ENCODE measurements at regions not wholly inside any gene's neighbourhood (a gene's known extent, or its start where the extent isn't known, plus 50 kb on each side); places are given as distances from the start of the nearest gene placed in this dataset.

- no peak for TF ChIP-seq CTCF (IDR thresholded peaks at IDR 0.05)
- 39 to 55% methylated on average over 3 of the region's 3 CpGs for WGBS, 2 donors
Measured at GRCh38 chr21:31599013-31599412, 60.5 kb upstream of the SOD1 start.

GRCh38 chr21:31597683-31598082 is 61.8 kb upstream of the SOD1 start:
- DNase-seq = no peak
- 70 to 72% methylated on average over 14 of the region's 14 CpGs for WGBS, 2 donors
- no peaks in the 10 kb centered on the region for H3K27me3 ChIP-seq
- ATAC-seq = no peak
- no peak overlapping the region for H3K4me3 ChIP-seq
- no peak overlapping the region for H3K27ac ChIP-seq
- no peak for TF ChIP-seq CTCF (IDR thresholded peaks at IDR 0.05)
- no peaks in the 10 kb centered on the region for H3K9me3 ChIP-seq
- FAIRE-seq = no peak
- H3K4me1 ChIP-seq = no peaks in the 10 kb centered on the region
- intact Hi-C loops (cut with DNase I) = no loop called here
- no peaks in the 10 kb centered on the region for H3K36me3 ChIP-seq

More at GRCh38 chr21:31599013-31599412, 60.5 kb upstream of the SOD1 start:
- Histone ChIP-seq H3K4me3 (no peak overlapping the region), H3K27me3 (no peaks in the 10 kb centered on the region), H3K4me1 (no peaks in the 10 kb centered on the region), H3K36me3 (no peaks in the 10 kb centered on the region), H3K27ac (no peak overlapping the region), H3K9me3 (no peaks in the 10 kb centered on the region)
- no peak for ATAC-seq
- no peak for DNase-seq
- no peak for FAIRE-seq
- intact Hi-C loops (cut with DNase I) = no loop called here

- DNase-seq (no peak), ATAC-seq (no peak), FAIRE-seq (no peak)
- Histone ChIP-seq H3K9me3 (no peaks in the 10 kb centered on the region), H3K4me3 (no peak overlapping the region), H3K27me3 (no peaks in the 10 kb centered on the region), H3K36me3 (no peaks in the 10 kb centered on the region), H3K27ac (no peak overlapping the region), H3K4me1 (no peaks in the 10 kb centered on the region)
- TF ChIP-seq CTCF (IDR thresholded peaks at IDR 0.05) = no peak
- intact Hi-C loops (cut with DNase I) = no loop called here
- 80 to 90% methylated on average over 8 of the region's 8 CpGs for WGBS, 2 donors
Measured at GRCh38 chr21:31596055-31596454, 63.4 kb upstream of the SOD1 start.

- Histone ChIP-seq H3K9me3 (no peaks in the 10 kb centered on the region), H3K36me3 (no peaks in the 10 kb centered on the region), H3K4me1 (no peaks in the 10 kb centered on the region), H3K4me3 (no peak overlapping the region), H3K27ac (no peak overlapping the region), H3K27me3 (no peaks in the 10 kb centered on the region)
- no peak for ATAC-seq
- intact Hi-C loops (cut with DNase I) = no loop called here
- DNase-seq = no peak
- 76 to 87% methylated on average over 6 of the region's 6 CpGs for WGBS, 2 donors
- TF ChIP-seq CTCF (IDR thresholded peaks at IDR 0.05) = no peak
- no peak for FAIRE-seq
Measured at GRCh38 chr21:31594726-31595125, 64.8 kb upstream of the SOD1 start.

GRCh38 chr21:31594279-31594678 is 65.2 kb upstream of the SOD1 start:
- no peak for FAIRE-seq
- intact Hi-C loops (cut with DNase I) = no loop called here
- Histone ChIP-seq H3K9me3 (no peaks in the 10 kb centered on the region), H3K4me3 (no peak overlapping the region), H3K4me1 (no peaks in the 10 kb centered on the region), H3K36me3 (no peaks in the 10 kb centered on the region), H3K27ac (no peak overlapping the region), H3K27me3 (no peaks in the 10 kb centered on the region)
- ATAC-seq = no peak
- DNase-seq = no peak
- 66 to 76% methylated on average over 3 of the region's 3 CpGs for WGBS, 2 donors
- no peak for TF ChIP-seq CTCF (IDR thresholded peaks at IDR 0.05)
